Hepatocyte (in vitro differentiated cells): ENCODE measurements at regions not wholly inside any gene's neighbourhood (a gene's known extent, or its start where the extent isn't known, plus 50 kb on each side); places are given as distances from the start of the nearest gene placed in this dataset.

Experiments
- DNase-seq: peaks from one replicate; pipeline ENCODE4 v3.0.0-alpha.2; 2016; ENCODE audit warnings: low spot score
- H2AFZ ChIP-seq: fragments of 200-600 bp; sonication (generic); 2 replicates; pipeline ENCODE4 v1.6.0; 2016; ENCODE audit warnings: antibody characterized with exemption, mild to moderate bottlenecking
- H3K27ac ChIP-seq: fragments of 200-600 bp; sonication (generic); 2 replicates; pipeline ENCODE4 v1.5.1; 2016; ENCODE audit warnings: mild to moderate bottlenecking
- H3K27me3 ChIP-seq: fragments of 200-600 bp; sonication (generic); 2 replicates; pipeline ENCODE4 v1.6.1; 2016
- H3K36me3 ChIP-seq: fragments of 200-600 bp; sonication (generic); replicated peaks from 2 replicates; pipeline ENCODE4 v1.5.1; 2016; ENCODE audit warnings: low read depth; ENCODE audit not compliant: insufficient read depth
- H3K4me1 ChIP-seq: fragments of 200-600 bp; sonication (generic); 2 replicates; pipeline ENCODE4 v1.5.1; 2016; ENCODE audit warnings: mild to moderate bottlenecking, moderate library complexity; ENCODE audit not compliant: insufficient read depth
- H3K4me2 ChIP-seq: fragments of 200-600 bp; sonication (generic); 2 replicates; pipeline ENCODE4 v1.6.0; 2016
- H3K4me3 ChIP-seq: fragments of 200-600 bp; sonication (generic); 2 replicates; pipeline ENCODE4 v1.5.1; 2016; ENCODE audit warnings: mild to moderate bottlenecking
- H3K79me2 ChIP-seq: fragments of 200-600 bp; sonication (generic); 2 replicates; pipeline ENCODE4 v1.6.0; 2017; ENCODE audit warnings: mild to moderate bottlenecking
- H3K9me2 ChIP-seq: fragments of 200-600 bp; sonication (generic); replicated peaks from 2 replicates; pipeline ENCODE4 v1.6.0; 2017; ENCODE audit warnings: mild to moderate bottlenecking; ENCODE audit not compliant: insufficient read depth
- H3K9me3 ChIP-seq: fragments of 200-600 bp; sonication (generic); 2 replicates; pipeline ENCODE4 v1.5.1; 2016; ENCODE audit warnings: low read depth, mild to moderate bottlenecking
- H4K20me1 ChIP-seq: fragments of 200-600 bp; sonication (generic); 2 replicates; pipeline ENCODE4 v1.6.0; 2016; ENCODE audit warnings: mild to moderate bottlenecking; ENCODE audit not compliant: insufficient read depth, poor library complexity, severe bottlenecking
- EZH2 ChIP-seq: fragments of 200-600 bp; sonication (generic); IDR thresholded peaks from 2 replicates; pipeline ENCODE4 v1.6.1; 2016; ENCODE audit warnings: antibody characterized with exemption, mild to moderate bottlenecking, borderline replicate concordance
- EZH2phosphoT487 ChIP-seq: fragments of 200-600 bp; sonication (generic); IDR thresholded peaks from one replicate; pipeline ENCODE4 v1.6.1; 2018; ENCODE audit warnings: antibody characterized with exemption, mild to moderate bottlenecking, low read depth, moderate library complexity; ENCODE audit not compliant: unreplicated experiment, severe bottlenecking
- WGBS: methylation state at CpG from one replicate; pipeline ENCODE4 v1.1.6; 2016; ENCODE audit warnings: low lambda C conversion rate; ENCODE audit errors: missing lambda C conversion rate; 5-methylcytosine and 5-hydroxymethylcytosine counted together
- TF ChIP-seq, protein P1 (sequence below): fragments of 200-600 bp; sonication (generic); IDR thresholded peaks from 2 replicates; pipeline ENCODE4 v1.5.1; 2016; ENCODE audit warnings: antibody characterized with exemption, mild to moderate bottlenecking; ENCODE audit not compliant: poor library complexity

DNA sequence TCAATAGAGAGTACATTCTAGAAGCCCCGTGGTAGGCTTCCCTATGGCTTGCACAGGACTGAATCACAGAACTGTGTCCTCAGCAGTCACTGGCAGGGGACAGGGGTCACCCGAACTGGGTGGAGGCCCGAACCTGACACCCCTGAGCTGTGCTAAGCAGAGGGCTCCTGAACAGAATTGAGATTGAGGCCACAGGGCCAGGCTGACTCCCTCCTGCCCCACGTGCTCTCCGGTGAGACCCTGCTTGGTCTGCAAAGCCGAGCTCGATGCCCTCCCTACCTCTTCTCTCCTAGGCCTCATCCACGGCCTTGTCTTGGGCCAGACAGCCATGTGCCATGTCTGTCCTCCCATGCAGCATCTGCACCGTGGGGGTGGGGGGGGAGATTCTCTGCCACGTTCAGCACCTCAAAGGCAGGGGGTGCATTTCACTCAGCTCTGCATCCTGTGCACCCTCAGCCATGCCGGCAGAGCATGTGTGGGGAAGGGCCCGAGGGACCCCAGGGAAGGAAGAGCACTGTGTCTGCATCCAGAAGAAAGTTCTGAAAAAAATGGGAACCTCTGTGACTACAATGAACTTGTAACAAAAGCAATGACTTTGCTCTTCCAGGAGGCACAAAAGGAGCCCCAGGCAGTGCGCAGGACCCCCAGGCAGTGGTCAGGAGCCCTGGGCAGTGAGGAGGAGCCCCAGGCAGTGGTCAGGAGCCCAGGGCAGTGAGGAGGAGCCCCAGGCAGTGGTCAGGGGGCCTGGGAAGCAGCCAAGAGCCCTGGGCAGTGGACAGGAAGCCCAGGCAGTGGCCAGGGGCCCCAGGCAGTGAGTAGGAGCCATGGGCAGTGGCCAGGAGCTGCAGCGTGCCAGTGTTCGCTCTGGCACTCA lies 76.7 kb upstream of the SEPTIN5 start:
- Histone ChIP-seq H3K27me3 (no peaks in the 10 kb centered on the region), H3K4me1 (no peaks in the 10 kb centered on the region), H2AFZ (no peak overlapping the region), H3K4me3 (no peak overlapping the region), H3K79me2 (no peaks in the 10 kb centered on the region), H4K20me1 (no peaks in the 10 kb centered on the region), H3K4me2 (no peak overlapping the region), H3K36me3 (no peaks in the 10 kb centered on the region), H3K27ac (no peak overlapping the region), H3K9me3 (no peaks in the 10 kb centered on the region), H3K9me2 (no peaks in the 10 kb centered on the region)
- TF ChIP-seq, protein P1, sequence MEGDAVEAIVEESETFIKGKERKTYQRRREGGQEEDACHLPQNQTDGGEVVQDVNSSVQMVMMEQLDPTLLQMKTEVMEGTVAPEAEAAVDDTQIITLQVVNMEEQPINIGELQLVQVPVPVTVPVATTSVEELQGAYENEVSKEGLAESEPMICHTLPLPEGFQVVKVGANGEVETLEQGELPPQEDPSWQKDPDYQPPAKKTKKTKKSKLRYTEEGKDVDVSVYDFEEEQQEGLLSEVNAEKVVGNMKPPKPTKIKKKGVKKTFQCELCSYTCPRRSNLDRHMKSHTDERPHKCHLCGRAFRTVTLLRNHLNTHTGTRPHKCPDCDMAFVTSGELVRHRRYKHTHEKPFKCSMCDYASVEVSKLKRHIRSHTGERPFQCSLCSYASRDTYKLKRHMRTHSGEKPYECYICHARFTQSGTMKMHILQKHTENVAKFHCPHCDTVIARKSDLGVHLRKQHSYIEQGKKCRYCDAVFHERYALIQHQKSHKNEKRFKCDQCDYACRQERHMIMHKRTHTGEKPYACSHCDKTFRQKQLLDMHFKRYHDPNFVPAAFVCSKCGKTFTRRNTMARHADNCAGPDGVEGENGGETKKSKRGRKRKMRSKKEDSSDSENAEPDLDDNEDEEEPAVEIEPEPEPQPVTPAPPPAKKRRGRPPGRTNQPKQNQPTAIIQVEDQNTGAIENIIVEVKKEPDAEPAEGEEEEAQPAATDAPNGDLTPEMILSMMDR, result no peak
- TF ChIP-seq EZH2phosphoT487 (no peak), EZH2 (no peak)
- no peak for DNase-seq
- 91% methylated on average over 14 of the region's 15 CpGs for WGBS

DNA sequence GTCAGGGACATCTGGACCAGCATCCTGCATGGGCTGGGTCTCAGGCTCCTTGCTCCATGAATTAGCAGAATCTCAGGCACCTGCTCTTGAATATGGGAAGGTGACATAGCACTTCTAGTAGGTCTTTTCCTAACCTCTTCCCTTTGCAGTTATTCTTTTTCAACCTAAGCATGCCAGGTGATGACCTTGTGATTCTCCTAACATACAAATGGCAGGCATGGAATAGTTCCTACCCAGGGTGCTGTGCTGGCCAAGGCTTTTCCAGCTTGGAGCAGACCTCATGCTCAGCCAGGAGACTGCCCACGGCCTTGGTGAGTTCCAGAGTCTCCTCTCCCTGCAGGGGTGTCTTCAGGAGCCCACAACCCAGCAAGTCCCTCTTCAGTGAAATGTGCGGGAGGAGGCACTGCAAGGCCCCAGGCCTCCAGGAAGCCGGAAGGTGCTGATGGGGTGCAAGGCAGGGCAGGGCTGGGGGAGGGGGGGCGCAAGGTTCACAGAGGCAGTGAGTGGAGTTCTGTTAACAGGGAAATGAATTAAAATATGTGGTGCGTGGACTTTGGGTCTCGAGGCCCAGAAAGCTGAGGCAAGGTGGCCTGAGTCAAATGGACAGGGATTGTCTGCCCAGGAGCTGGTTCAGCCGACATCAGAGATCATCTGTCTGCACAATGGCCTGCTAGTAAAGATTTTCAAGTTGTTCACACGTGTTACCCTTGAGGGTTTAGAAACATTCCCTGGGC lies 75.9 kb upstream of the SEPTIN5 start:
- no peaks in the 10 kb centered on the region for H3K4me1 ChIP-seq
- no peak for DNase-seq
- H3K27ac ChIP-seq, result no peak overlapping the region
- H3K36me3 ChIP-seq, result no peaks in the 10 kb centered on the region
- H2AFZ ChIP-seq, result no peak overlapping the region
- H3K4me3 ChIP-seq, result no peak overlapping the region
- no peaks in the 10 kb centered on the region for H3K9me3 ChIP-seq
- no peaks in the 10 kb centered on the region for H3K27me3 ChIP-seq
- no peak overlapping the region for H3K4me2 ChIP-seq
- no peaks in the 10 kb centered on the region for H3K9me2 ChIP-seq
- TF ChIP-seq, protein P1, result no peak
- no peak for TF ChIP-seq EZH2phosphoT487
- H3K79me2 ChIP-seq, result no peaks in the 10 kb centered on the region
- WGBS, result 84% methylated on average over 8 of the region's 8 CpGs
- H4K20me1 ChIP-seq, result no peaks in the 10 kb centered on the region

DNA sequence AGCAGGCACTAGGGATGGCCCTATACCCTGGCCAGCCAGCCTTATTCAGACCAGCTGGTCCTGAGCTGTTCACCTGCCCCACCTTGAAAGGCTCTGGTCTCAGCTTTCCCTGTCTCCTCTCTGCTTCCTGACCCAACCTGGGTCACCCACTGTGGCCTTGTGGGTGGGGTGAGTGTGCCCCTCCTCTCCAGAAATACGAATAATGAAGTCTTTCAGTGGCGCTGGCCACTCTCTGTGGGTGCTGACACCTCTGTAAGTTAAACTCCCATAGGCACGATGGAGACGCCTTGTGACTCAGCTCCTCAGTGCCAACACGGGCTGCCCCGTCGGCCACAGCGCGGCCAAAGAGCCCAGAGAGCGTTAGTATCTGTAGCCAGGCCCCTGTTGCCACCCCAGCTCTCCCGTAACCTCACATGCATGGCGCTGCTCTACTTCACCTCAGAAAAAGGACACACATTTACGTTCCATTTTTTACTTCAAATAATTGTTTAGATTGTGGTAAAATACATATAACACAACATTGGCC lies 74.6 kb upstream of the SEPTIN5 start:
- H3K9me3 ChIP-seq, result no peaks in the 10 kb centered on the region
- no peaks in the 10 kb centered on the region for H3K4me1 ChIP-seq
- H3K4me3 ChIP-seq, result no peak overlapping the region
- H2AFZ ChIP-seq, result no peak overlapping the region
- H3K27me3 ChIP-seq, result no peaks in the 10 kb centered on the region
- H3K27ac ChIP-seq, result no peak overlapping the region
- H3K4me2 ChIP-seq, result no peak overlapping the region
- H3K79me2 ChIP-seq, result no peaks in the 10 kb centered on the region
- TF ChIP-seq EZH2 (no peak), EZH2phosphoT487 (no peak)
- TF ChIP-seq, protein P1, result no peak
- H3K36me3 ChIP-seq, result no peaks in the 10 kb centered on the region
- H3K9me2 ChIP-seq, result no peaks in the 10 kb centered on the region
- no peaks in the 10 kb centered on the region for H4K20me1 ChIP-seq
- DNase-seq, result no peak
- whole genome bisulfite sequencing, result 90% methylated on average over 13 of the region's 13 CpGs
